K562 (cell line): ENCODE measurements at regions not wholly inside any gene's neighbourhood (a gene's known extent, or its start where the extent isn't known, plus 50 kb on each side); places are given as distances from the start of the nearest gene placed in this dataset.

ENCODE experiments used
- ARID1B ChIP-seq: fragments of 450-650 bp; IDR thresholded peaks from 2 replicates; pipeline ENCODE4 v1.6.1; 2016; ENCODE audit warnings: antibody characterized with exemption, mild to moderate bottlenecking, inconsistent platforms
- ATF7 ChIP-seq: fragments of 450-650 bp; IDR thresholded peaks from 2 replicates; pipeline ENCODE4 v1.7.1; 2014; ENCODE audit warnings: mild to moderate bottlenecking, moderate library complexity
- BHLHE40 ChIP-seq: IDR thresholded peaks from 2 replicates; pipeline ENCODE4 v1.6.1; 2011; ENCODE audit warnings: low read length, improper control_type of control experiment
- CBFB ChIP-seq: sonication (generic); formaldehyde crosslinking; IDR thresholded peaks from 2 replicates; pipeline ENCODE4 v1.4.0; 2020; ENCODE audit warnings: mild to moderate bottlenecking, missing genetic modification reagents
- CC2D1A ChIP-seq: fragments of 450-650 bp; IDR thresholded peaks from 2 replicates; pipeline ENCODE4 v1.6.1; 2017; ENCODE audit warnings: mild to moderate bottlenecking
- CEBPG ChIP-seq, 3 experiments: fragments of 200-800 bp in 1 of 3; sonication (Bioruptor generic) in 1 of 3; sonication (generic) in 1 of 3; formaldehyde crosslinking in 1 of 3; IDR thresholded peaks in 2 of 3; conservative IDR thresholded peaks in 1 of 3; 2 replicates each; pipeline versions ENCODE4 v1.6.1 to v1.8.0; 2016 to 2022; ENCODE audit warnings: missing compliant biosample characterization in 2 of 3, missing genetic modification characterization in 2 of 3, mild to moderate bottlenecking in 1 of 3, missing genetic modification reagents in 1 of 3
- FOXP1 ChIP-seq: sonication (generic); formaldehyde crosslinking; IDR thresholded peaks from 2 replicates; pipeline ENCODE4 v1.8.0; 2022; ENCODE audit warnings: mild to moderate bottlenecking, missing genetic modification reagents
- HNRNPL ChIP-seq: fragments of 200-400 bp; formaldehyde crosslinking; IDR thresholded peaks from 2 replicates; pipeline ENCODE4 v1.6.1; 2017; ENCODE audit warnings: low read depth, mild to moderate bottlenecking, low read length
- ILK ChIP-seq: fragments of 450-650 bp; IDR thresholded peaks from 2 replicates; pipeline ENCODE4 v1.6.1; 2016; ENCODE audit warnings: missing genetic modification characterization, low read depth, mild to moderate bottlenecking, missing compliant biosample characterization, moderate library complexity, borderline replicate concordance
- L3MBTL2 ChIP-seq: fragments of 450-650 bp; IDR thresholded peaks from 2 replicates; pipeline ENCODE4 v1.6.1; 2016; ENCODE audit warnings: mild to moderate bottlenecking, moderate library complexity
- LCOR ChIP-seq: sonication (generic); formaldehyde crosslinking; IDR thresholded peaks from 2 replicates; pipeline ENCODE4 v1.8.0; 2022; ENCODE audit warnings: mild to moderate bottlenecking, missing genetic modification reagents
- MED1 ChIP-seq: sonication (generic); formaldehyde crosslinking; IDR thresholded peaks from 2 replicates; pipeline ENCODE4 v1.8.1; 2023; ENCODE audit warnings: missing genetic modification reagents, borderline replicate concordance
- MYC ChIP-seq, 2 experiments: fragments of 250-450 bp in 1 of 2; sonication (Bioruptor Pico) in 1 of 2; IDR thresholded peaks; 2 replicates each; pipeline versions ENCODE4 v1.5.1 to v1.6.1; 2012 to 2021; ENCODE audit warnings: low read depth in 2 of 2, borderline replicate concordance in 1 of 2, improper control_type of control experiment in 1 of 2, low read length in 1 of 2, mild to moderate bottlenecking in 1 of 2, moderate library complexity in 1 of 2
- NR2C2 ChIP-seq, 2 experiments: fragments of 200-800 bp in 1 of 2; sonication (Bioruptor generic) in 1 of 2; sonication (generic) in 1 of 2; formaldehyde crosslinking in 1 of 2; IDR thresholded peaks; 2 replicates each; pipeline versions ENCODE4 v1.6.1 to v1.8.0; 2016 to 2022; ENCODE audit warnings: mild to moderate bottlenecking in 1 of 2, missing compliant biosample characterization in 1 of 2, missing genetic modification characterization in 1 of 2, missing genetic modification reagents in 1 of 2
- POLR2H ChIP-seq: IDR thresholded peaks from 2 replicates; pipeline ENCODE4 v1.6.1; 2016; ENCODE audit warnings: missing genetic modification characterization, low read depth, mild to moderate bottlenecking, control low read depth, missing compliant biosample characterization, moderate library complexity
- RBBP5 ChIP-seq: fragments of 200-600 bp; sonication (generic); IDR thresholded peaks from 2 replicates; pipeline ENCODE4 v1.6.1; 2012; ENCODE audit warnings: borderline replicate concordance, mild to moderate bottlenecking, low read length, control low read depth, inconsistent platforms; ENCODE audit not compliant: insufficient read depth, poor library complexity, severe bottlenecking
- RBFOX2 ChIP-seq: fragments of 200-400 bp; formaldehyde crosslinking; IDR thresholded peaks from 2 replicates; pipeline ENCODE4 v1.6.1; 2017; ENCODE audit warnings: low read depth, mild to moderate bottlenecking, low read length, moderate library complexity
- SMARCA4 ChIP-seq: fragments of 450-650 bp; IDR thresholded peaks from 2 replicates; pipeline ENCODE4 v1.6.1; 2016
- SUPT5H ChIP-seq: fragments of 450-650 bp; IDR thresholded peaks from 2 replicates; pipeline ENCODE4 v1.6.1; 2016
- TCF3 ChIP-seq: sonication (generic); formaldehyde crosslinking; IDR thresholded peaks from 2 replicates; pipeline ENCODE4 v1.4.0; 2020; ENCODE audit warnings: mild to moderate bottlenecking, missing genetic modification reagents
- U2AF2 ChIP-seq: fragments of 200-400 bp; formaldehyde crosslinking; optimal IDR thresholded peaks from 2 replicates; pipeline ENCODE3; 2017; ENCODE audit warnings: low read depth, mild to moderate bottlenecking, low read length
- WHSC1 ChIP-seq: IDR thresholded peaks from one replicate; pipeline ENCODE4 v1.6.1; 2012; ENCODE audit warnings: low read length, control low read depth, inconsistent platforms
- ZNF146 ChIP-seq: IDR thresholded peaks from one replicate; pipeline ENCODE4 v1.6.1; 2018; ENCODE audit warnings: missing compliant biosample characterization; ENCODE audit not compliant: unreplicated experiment
- ZNF175 ChIP-seq: fragments of 200-800 bp; sonication (Bioruptor generic); IDR thresholded peaks from 2 replicates; pipeline ENCODE4 v1.6.1; 2016; ENCODE audit warnings: low read depth, mild to moderate bottlenecking, missing genetic modification characterization, missing compliant biosample characterization
- ZNF212 ChIP-seq: fragments of 450-650 bp; formaldehyde crosslinking; IDR thresholded peaks from 2 replicates; pipeline ENCODE4 v1.4.0; 2020; ENCODE audit warnings: mild to moderate bottlenecking
- TF ChIP-seq, protein P1 (sequence below): fragments of 450-650 bp; IDR thresholded peaks from 2 replicates; pipeline ENCODE4 v1.6.1; 2016
- TF ChIP-seq, protein P2 (sequence below): fragments of 250-450 bp; sonication (Bioruptor Pico); IDR thresholded peaks from 2 replicates; pipeline ENCODE4 v1.5.1; 2021; ENCODE audit warnings: mild to moderate bottlenecking

DNA sequence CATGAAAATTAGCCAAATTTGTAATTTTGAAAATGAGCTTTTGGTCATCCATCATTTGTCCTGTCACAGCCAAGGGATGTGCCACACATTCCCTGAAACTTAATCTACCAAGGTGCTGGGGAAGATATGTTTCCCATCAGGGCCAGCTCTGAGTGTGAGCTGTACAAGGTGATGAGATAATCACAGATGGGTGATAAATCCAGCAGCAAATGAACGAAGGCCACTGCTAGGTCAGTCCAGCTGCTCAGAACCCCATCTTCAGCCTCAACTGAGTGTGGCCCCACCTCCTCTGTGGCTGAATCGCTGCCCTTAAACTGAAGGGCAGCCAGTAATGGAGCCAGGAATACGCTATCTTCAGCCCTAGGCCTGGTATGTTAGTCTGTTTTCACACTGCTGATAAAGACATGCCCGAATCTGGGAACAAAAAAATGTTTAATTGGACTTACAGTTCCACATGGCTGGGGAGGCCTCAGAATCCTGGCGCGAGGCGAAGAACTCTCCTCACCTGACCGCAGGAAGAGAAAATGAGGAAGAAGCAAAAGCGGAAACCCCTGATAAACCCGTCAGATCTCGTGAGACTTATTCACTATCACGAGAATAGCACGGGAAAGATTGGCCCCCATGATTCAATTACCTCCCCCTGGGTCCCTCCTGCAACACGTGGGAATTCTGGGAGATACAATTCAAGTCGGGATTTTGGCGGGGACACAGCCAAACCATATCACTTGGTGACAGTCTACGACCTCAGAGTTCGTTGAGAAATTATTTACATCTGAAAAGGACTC is 553.0 kb downstream of the NTRK3 start (continued):
- TF ChIP-seq ILK (tag) (no peak), CBFB (no peak), MYC (IDR thresholded peaks at IDR 0.05; ENCODE audit: low read depth, low read length) (peak; percentile 59), MYC (CRISPR knock-in tag; IDR thresholded peaks at IDR 0.05; ENCODE audit: borderline replicate concordance, low read depth) (0 out of 2 replicates have a peak, but pooled peaks have one; percentile 39), ZNF175 (CRISPR knock-in tag) (0 out of 2 replicates have a peak, but pooled peaks have one; percentile 35), CEBPG (CRISPR knock-in tag; IDR thresholded peaks at IDR 0.05) (no peak), CEBPG (tag; conservative IDR thresholded peaks at IDR 0.05 in 1 of 2, IDR thresholded peaks at IDR 0.05 in 1 of 2) (no peak), MED1 (CRISPR knock-in tag) (no peak), ZNF212 (CRISPR knock-in tag) (no peak), SUPT5H (peak; percentile 71; the same call in 1 of the 2 replicates), RBBP5 (peak; percentile 36), L3MBTL2 (peak; percentile 87), CC2D1A (peak; percentile 41; the same call in 1 of the 2 replicates), ARID1B (0 out of 2 replicates have a peak, but pooled peaks have one; percentile 23), POLR2H (peak; percentile 59), ZNF146 (no peak), HNRNPL (no peak), LCOR (CRISPR knock-in tag) (peak; percentile 21), RBFOX2 (peak; percentile 49), ATF7 (peak; percentile 19; the same call in 1 of the 2 replicates), SMARCA4 (0 out of 2 replicates have a peak, but pooled peaks have one; percentile 23), FOXP1 (no peak), WHSC1 (no peak), TCF3 (CRISPR knock-in tag) (no peak), NR2C2 (CRISPR knock-in tag; IDR thresholded peaks at IDR 0.05) (no peak), NR2C2 (tag; IDR thresholded peaks at IDR 0.05) (peak; percentile 50; the same call in 1 of the 2 replicates), BHLHE40 (0 out of 2 replicates have a peak, but pooled peaks have one; percentile 24), U2AF2 (no peak)
- TF ChIP-seq, protein P1, sequence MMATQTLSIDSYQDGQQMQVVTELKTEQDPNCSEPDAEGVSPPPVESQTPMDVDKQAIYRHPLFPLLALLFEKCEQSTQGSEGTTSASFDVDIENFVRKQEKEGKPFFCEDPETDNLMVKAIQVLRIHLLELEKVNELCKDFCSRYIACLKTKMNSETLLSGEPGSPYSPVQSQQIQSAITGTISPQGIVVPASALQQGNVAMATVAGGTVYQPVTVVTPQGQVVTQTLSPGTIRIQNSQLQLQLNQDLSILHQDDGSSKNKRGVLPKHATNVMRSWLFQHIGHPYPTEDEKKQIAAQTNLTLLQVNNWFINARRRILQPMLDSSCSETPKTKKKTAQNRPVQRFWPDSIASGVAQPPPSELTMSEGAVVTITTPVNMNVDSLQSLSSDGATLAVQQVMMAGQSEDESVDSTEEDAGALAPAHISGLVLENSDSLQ = peak; percentile 62; the same call in 1 of the 2 replicates
- TF ChIP-seq, protein P2, sequence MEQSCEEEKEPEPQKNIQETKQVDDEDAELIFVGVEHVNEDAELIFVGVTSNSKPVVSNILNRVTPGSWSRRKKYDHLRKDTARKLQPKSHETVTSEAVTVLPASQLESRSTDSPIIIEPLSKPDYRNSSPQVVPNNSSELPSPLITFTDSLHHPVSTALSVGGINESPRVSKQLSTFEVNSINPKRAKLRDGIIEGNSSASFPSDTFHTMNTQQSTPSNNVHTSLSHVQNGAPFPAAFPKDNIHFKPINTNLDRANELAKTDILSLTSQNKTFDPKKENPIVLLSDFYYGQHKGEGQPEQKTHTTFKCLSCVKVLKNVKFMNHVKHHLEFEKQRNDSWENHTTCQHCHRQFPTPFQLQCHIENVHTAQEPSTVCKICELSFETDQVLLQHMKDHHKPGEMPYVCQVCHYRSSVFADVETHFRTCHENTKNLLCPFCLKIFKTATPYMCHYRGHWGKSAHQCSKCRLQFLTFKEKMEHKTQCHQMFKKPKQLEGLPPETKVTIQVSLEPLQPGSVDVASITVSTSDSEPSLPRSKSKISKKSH = no peak
